ENCODE measurements at regions not wholly inside any gene's neighbourhood (a gene's known extent, or its start where the extent isn't known, plus 50 kb on each side); places are given as distances from the start of the nearest gene placed in this dataset.

DNA sequence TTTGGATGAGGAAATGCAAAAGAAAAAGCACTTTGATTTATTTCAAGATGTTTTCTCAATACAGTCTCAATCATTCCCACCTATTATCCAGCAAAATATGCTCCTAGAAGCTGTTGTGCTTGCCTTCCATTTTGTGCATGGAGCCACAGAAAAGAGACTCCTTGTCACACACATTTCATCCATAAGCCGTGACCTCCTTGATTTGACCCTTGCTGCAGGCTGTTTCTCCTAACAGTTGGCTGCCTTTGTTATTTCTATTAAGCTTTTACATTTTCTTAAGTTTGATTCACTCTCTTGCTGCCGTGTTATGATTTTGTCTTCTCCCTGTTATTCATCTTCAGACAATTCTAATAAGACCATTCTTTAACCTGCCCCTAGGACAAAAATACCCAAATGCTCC, 124.2 kb upstream of the PLAAT1 start:
- no peak for DNase-seq
- no peak for TF ChIP-seq CTCF (IDR thresholded peaks at IDR 0.05; ENCODE audit: low read depth, low read length)
- Histone ChIP-seq H3K4me3 (ENCODE audit: low read depth, low read length) (no peak overlapping the region), H3K27ac (no peak overlapping the region), H3K27me3 (ENCODE audit: insufficient read depth, low read depth, severe bottlenecking) (no peaks in the 10 kb centered on the region), H3K9me3 (ENCODE audit: severe bottlenecking) (no peaks in the 10 kb centered on the region), H3K36me3 (no peaks in the 10 kb centered on the region)

GRCh38 chr3:193118907-193119306, 122.1 kb upstream of the PLAAT1 start:
- Histone ChIP-seq H3K27ac (no peak overlapping the region), H3K4me3 (ENCODE audit: low read depth, low read length) (no peak overlapping the region), H3K9me3 (ENCODE audit: severe bottlenecking) (no peaks in the 10 kb centered on the region), H3K36me3 (no peaks in the 10 kb centered on the region), H3K27me3 (ENCODE audit: insufficient read depth, low read depth, severe bottlenecking) (no peaks in the 10 kb centered on the region)
- TF ChIP-seq CTCF (IDR thresholded peaks at IDR 0.05; ENCODE audit: low read depth, low read length) = no peak
- no peak for DNase-seq

DNA sequence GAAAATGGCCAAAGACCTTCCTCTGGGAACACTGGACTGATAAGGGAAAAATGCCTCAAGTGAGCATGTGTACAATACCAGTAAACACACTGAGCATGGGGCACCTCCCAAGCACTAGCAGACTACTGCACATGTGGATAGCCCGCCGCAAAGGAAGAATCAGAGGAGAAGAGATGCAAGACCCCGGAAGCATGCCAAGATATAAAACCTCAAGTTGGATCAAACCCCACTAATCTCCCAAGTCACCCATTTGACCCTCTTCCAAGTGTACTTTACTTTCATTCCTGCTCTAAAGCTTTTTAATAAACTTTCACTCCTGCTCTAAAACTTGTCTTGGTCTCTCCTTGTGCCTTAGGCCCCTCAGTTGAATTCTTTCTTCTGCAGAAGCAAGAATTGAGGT, 121.1 kb upstream of the PLAAT1 start:
- no peak for DNase-seq
- no peaks in the 10 kb centered on the region for H3K27me3 ChIP-seq (ENCODE audit: insufficient read depth, low read depth, severe bottlenecking)
- no peaks in the 10 kb centered on the region for H3K9me3 ChIP-seq (ENCODE audit: severe bottlenecking)
- H3K36me3 ChIP-seq = no peaks in the 10 kb centered on the region
- no peak for TF ChIP-seq CTCF (IDR thresholded peaks at IDR 0.05; ENCODE audit: low read depth, low read length)
- no peak overlapping the region for H3K4me3 ChIP-seq (ENCODE audit: low read depth, low read length)
- H3K27ac ChIP-seq = no peak overlapping the region

DNA sequence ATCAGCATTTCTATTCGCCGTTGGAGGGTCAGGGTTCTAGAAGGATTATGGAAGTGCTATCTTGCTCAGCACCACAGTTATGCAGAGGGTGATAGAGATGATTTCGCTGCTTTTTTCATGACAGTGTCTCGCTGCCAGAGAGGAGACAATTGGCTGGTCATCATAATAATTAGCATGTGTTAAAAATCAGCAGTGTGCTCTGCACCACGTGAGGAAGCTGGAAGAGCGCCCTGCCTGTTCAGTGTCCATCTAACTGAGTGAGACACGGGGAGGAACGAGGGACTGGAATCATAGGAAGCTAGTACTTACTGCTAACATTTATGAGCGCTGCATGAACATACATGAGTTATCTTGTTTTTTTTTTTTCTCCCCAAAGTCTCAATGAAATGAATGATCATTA, 116.2 kb upstream of the PLAAT1 start:
- Histone ChIP-seq H3K27me3 (ENCODE audit: insufficient read depth, low read depth, severe bottlenecking) (no peaks in the 10 kb centered on the region), H3K9me3 (ENCODE audit: severe bottlenecking) (no peaks in the 10 kb centered on the region), H3K4me3 (ENCODE audit: low read depth, low read length) (no peak overlapping the region), H3K36me3 (no peaks in the 10 kb centered on the region), H3K27ac (no peak overlapping the region)
- no peak for TF ChIP-seq CTCF (IDR thresholded peaks at IDR 0.05; ENCODE audit: low read depth, low read length)
- no peak for DNase-seq

DNA sequence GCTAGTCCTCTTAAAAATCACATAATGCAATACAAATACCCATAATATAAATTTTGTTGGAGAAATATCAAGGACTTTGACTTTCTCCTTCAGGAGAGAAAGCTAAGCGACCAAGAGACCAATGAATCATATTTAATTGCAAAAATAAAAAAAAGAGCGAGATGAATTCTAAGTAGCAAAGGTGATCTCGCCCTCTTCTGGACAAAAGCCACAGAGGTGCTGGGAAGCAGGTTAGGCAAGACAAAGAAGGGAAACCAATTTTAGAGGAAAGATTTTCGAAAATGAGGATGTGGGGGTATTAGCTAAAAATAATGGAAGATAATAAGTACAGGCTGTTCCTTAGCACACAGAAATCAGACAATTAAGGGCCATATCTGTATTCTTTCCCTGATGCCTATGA, 111.4 kb upstream of the PLAAT1 start:
- Histone ChIP-seq H3K4me3 (ENCODE audit: low read depth, low read length) (no peak overlapping the region), H3K27ac (no peak overlapping the region), H3K9me3 (ENCODE audit: severe bottlenecking) (no peaks in the 10 kb centered on the region), H3K36me3 (no peaks in the 10 kb centered on the region), H3K27me3 (ENCODE audit: insufficient read depth, low read depth, severe bottlenecking) (no peaks in the 10 kb centered on the region)
- TF ChIP-seq CTCF (IDR thresholded peaks at IDR 0.05; ENCODE audit: low read depth, low read length) = peak; percentile 31; the same call in 1 of the 2 replicates
- peak; percentile 11 for DNase-seq

GRCh38 chr3:193130576-193130975, 110.4 kb upstream of the PLAAT1 start:
- no peak for TF ChIP-seq CTCF (IDR thresholded peaks at IDR 0.05; ENCODE audit: low read depth, low read length)
- H3K9me3 ChIP-seq (ENCODE audit: severe bottlenecking) = no peaks in the 10 kb centered on the region
- H3K36me3 ChIP-seq = no peaks in the 10 kb centered on the region
- DNase-seq = no peak
- H3K4me3 ChIP-seq (ENCODE audit: low read depth, low read length) = no peak overlapping the region
- no peaks in the 10 kb centered on the region for H3K27me3 ChIP-seq (ENCODE audit: insufficient read depth, low read depth, severe bottlenecking)
- H3K27ac ChIP-seq = no peak overlapping the region
